ENCODE measurements at regions not wholly inside any gene's neighbourhood (a gene's known extent, or its start where the extent isn't known, plus 50 kb on each side); places are given as distances from the start of the nearest gene placed in this dataset.
"Not testable (repeated sequence)": the region's sequence is repeated elsewhere in the genome, so short reads cannot be mapped to it uniquely, and the experiment has no call there.

- DNase-seq (ENCODE audit: low spot score in 2 of 2): no peak
- WGBS, 2 donors: 93% methylated on average over 9 of the region's 9 CpGs
- TF ChIP-seq CTCF (IDR thresholded peaks at IDR 0.05): no peak
- no peak for TF ChIP-seq POLR2A (IDR thresholded peaks at IDR 0.05)
- intact Hi-C loops (cut with DNase I; ENCODE audit: low total_unique reads): no loop called here
- H3K4me3 ChIP-seq (ENCODE audit: low read depth, poor library complexity, severe bottlenecking): no peak overlapping the region
These were observed 168.9 kb upstream of the KAZN start for GRCh38 chr1:14429577-14429976.

GRCh38 chr1:14432728-14433127, 165.8 kb upstream of the KAZN start:
- intact Hi-C loops (cut with DNase I; ENCODE audit: low total_unique reads); H3K4me3 ChIP-seq (ENCODE audit: low read depth, poor library complexity, severe bottlenecking); DNase-seq (ENCODE audit: low spot score in 2 of 2): not testable (repeated sequence)
- 96 to 100% methylated on average over 3 of the region's 3 CpGs for WGBS, 2 donors

GRCh38 chr1:14435368-14436023, 163.0 kb upstream of the KAZN start:
- no peak for DNase-seq (ENCODE audit: low spot score in 2 of 2)
- no peak overlapping the region for H3K4me3 ChIP-seq (ENCODE audit: low read depth, poor library complexity, severe bottlenecking)
- 89 to 93% methylated on average over 14 of the region's 14 CpGs for WGBS, 2 donors
- TF ChIP-seq CTCF (IDR thresholded peaks at IDR 0.05) (no peak), POLR2A (IDR thresholded peaks at IDR 0.05) (no peak)
- intact Hi-C loops (cut with DNase I; ENCODE audit: low total_unique reads): no loop called here

GRCh38 chr1:14437417-14437918, 161.0 kb upstream of the KAZN start:
- 51 to 62% methylated on average over 13 of the region's 13 CpGs for WGBS, 2 donors
- no peak for TF ChIP-seq POLR2A (IDR thresholded peaks at IDR 0.05)
- no peak for DNase-seq (ENCODE audit: low spot score in 2 of 2)
- intact Hi-C loops (cut with DNase I; ENCODE audit: low total_unique reads): no loop called here
- no peak overlapping the region for H3K4me3 ChIP-seq (ENCODE audit: low read depth, poor library complexity, severe bottlenecking)

- TF ChIP-seq CTCF (IDR thresholded peaks at IDR 0.05): no peak
- no peak for TF ChIP-seq POLR2A (IDR thresholded peaks at IDR 0.05)
- 82 to 84% methylated on average over 6 of the region's 6 CpGs for WGBS, 2 donors
- H3K4me3 ChIP-seq (ENCODE audit: low read depth, poor library complexity, severe bottlenecking): no peak overlapping the region
- intact Hi-C loops (cut with DNase I; ENCODE audit: low total_unique reads): no loop called here
- no peak for DNase-seq (ENCODE audit: low spot score in 2 of 2)
These were observed 160.2 kb upstream of the KAZN start for GRCh38 chr1:14438127-14438769.

- DNase-seq (ENCODE audit: low spot score in 2 of 2): no peak
- no peak overlapping the region for H3K4me3 ChIP-seq (ENCODE audit: low read depth, poor library complexity, severe bottlenecking)
- TF ChIP-seq POLR2A (IDR thresholded peaks at IDR 0.05) (no peak), CTCF (IDR thresholded peaks at IDR 0.05) (no peak)
- intact Hi-C loops (cut with DNase I; ENCODE audit: low total_unique reads): no loop called here
- WGBS, 2 donors: 55 to 59% methylated on average over 1 of the region's 1 CpG
These were observed 159.5 kb upstream of the KAZN start for GRCh38 chr1:14439015-14439414.

GRCh38 chr1:14440166-14440565, 158.3 kb upstream of the KAZN start:
- WGBS, 2 donors: 95 to 96% methylated on average over 9 of the region's 9 CpGs
- intact Hi-C loops (cut with DNase I; ENCODE audit: low total_unique reads): no loop called here
- TF ChIP-seq CTCF (IDR thresholded peaks at IDR 0.05) (no peak), POLR2A (IDR thresholded peaks at IDR 0.05) (no peak)
- H3K4me3 ChIP-seq (ENCODE audit: low read depth, poor library complexity, severe bottlenecking): no peak overlapping the region
- no peak for DNase-seq (ENCODE audit: low spot score in 2 of 2)

All from lower leg skin (tissue), 4 donors.